ENCODE measurements at regions not wholly inside any gene's neighbourhood (a gene's known extent, or its start where the extent isn't known, plus 50 kb on each side); places are given as distances from the start of the nearest gene placed in this dataset.

- TF ChIP-seq, protein P1, sequence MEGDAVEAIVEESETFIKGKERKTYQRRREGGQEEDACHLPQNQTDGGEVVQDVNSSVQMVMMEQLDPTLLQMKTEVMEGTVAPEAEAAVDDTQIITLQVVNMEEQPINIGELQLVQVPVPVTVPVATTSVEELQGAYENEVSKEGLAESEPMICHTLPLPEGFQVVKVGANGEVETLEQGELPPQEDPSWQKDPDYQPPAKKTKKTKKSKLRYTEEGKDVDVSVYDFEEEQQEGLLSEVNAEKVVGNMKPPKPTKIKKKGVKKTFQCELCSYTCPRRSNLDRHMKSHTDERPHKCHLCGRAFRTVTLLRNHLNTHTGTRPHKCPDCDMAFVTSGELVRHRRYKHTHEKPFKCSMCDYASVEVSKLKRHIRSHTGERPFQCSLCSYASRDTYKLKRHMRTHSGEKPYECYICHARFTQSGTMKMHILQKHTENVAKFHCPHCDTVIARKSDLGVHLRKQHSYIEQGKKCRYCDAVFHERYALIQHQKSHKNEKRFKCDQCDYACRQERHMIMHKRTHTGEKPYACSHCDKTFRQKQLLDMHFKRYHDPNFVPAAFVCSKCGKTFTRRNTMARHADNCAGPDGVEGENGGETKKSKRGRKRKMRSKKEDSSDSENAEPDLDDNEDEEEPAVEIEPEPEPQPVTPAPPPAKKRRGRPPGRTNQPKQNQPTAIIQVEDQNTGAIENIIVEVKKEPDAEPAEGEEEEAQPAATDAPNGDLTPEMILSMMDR (IDR thresholded peaks at IDR 0.05; ENCODE audit: low read length), result no peak
- no peak for TF ChIP-seq EZH2 (IDR thresholded peaks at IDR 0.05; ENCODE audit: borderline replicate concordance, low read length)
These were observed 1642.1 kb upstream of the FLRT2 start for GRCh38 chr14:83887866-83888265.
